Motor neuron (in vitro differentiated cells): ENCODE measurements at regions not wholly inside any gene's neighbourhood (a gene's known extent, or its start where the extent isn't known, plus 50 kb on each side); places are given as distances from the start of the nearest gene placed in this dataset.
"Not testable (repeated sequence)": the region's sequence is repeated elsewhere in the genome, so short reads cannot be mapped to it uniquely, and the experiment has no call there.

Source experiments
- ATAC-seq, 8 experiments: fragments of 200-7000 bp; cut with Tn5 transposase; replicated peaks in 6 of 8; 2 replicates each; pipeline ENCODE4 v1.8.0; 2021; ENCODE audit warnings: mild to moderate bottlenecking in 8 of 8, moderate library complexity in 8 of 8
- H3K27ac ChIP-seq, 2 donors: fragments of 250-450 bp; sonication (Bioruptor Pico); 2 replicates each; pipeline ENCODE4 v1.9.0; 2021; ENCODE audit warnings: antibody characterized with exemption in 2 of 2, mild to moderate bottlenecking in 2 of 2, moderate library complexity in 1 of 2
- H3K4me1 ChIP-seq, 2 donors: fragments of 250-450 bp; sonication (Bioruptor Pico); replicated peaks in 1 of 2; 2 replicates each; pipeline ENCODE4 v1.6.1; 2021; ENCODE audit warnings: antibody characterized with exemption in 2 of 2, mild to moderate bottlenecking in 2 of 2, moderate library complexity in 1 of 2
- H3K4me3 ChIP-seq, 5 donors: fragments of 250-450 bp; sonication (Bioruptor Pico); 2 replicates each; pipeline ENCODE4 v1.9.0; 2021; ENCODE audit warnings: antibody characterized with exemption in 5 of 5, mild to moderate bottlenecking in 5 of 5, moderate library complexity in 4 of 5
- WGBS, 10 experiments: fragments of 450-650 bp; shearing (Covaris generic); methylation state at CpG; one replicate each; pipeline ENCODE4 v1.0.0; 2022; 5-methylcytosine and 5-hydroxymethylcytosine counted together
- in situ Hi-C, 9 experiments: fragments of 400-800 bp; cut with MboI; loops; one replicate each; pipeline ENCODE4 v1.15.0; 2021; ENCODE audit warnings: low sequenced_read_pairs in 9 of 9, low pct_unique_long_range_greater_than_20kb in 2 of 9; ENCODE audit not compliant: unreplicated experiment in 9 of 9

- peak in 1 of 8 experiments; percentile 58 for ATAC-seq
- H3K4me1 ChIP-seq: no peaks in the 10 kb centered on the region
These were observed 869.2 kb downstream of the EFNA5 start for GRCh38 chr5:106801554-106801953.

GRCh38 chr5:106797996-106798395 is 872.7 kb downstream of the EFNA5 start:
- no peak overlapping the region for H3K27ac ChIP-seq
- ATAC-seq: no peak
- in situ Hi-C loops: no loop called here
- no peak overlapping the region for H3K4me3 ChIP-seq
- peaks cover 0 to 3% of the 10 kb centered on the region in 2 donors for H3K4me1 ChIP-seq
- WGBS, 10 experiments: 33 to 100% (median 67%) methylated on average over 1 to 3 of the region's 3 CpGs

More at GRCh38 chr5:106801554-106801953, 869.2 kb downstream of the EFNA5 start:
- in situ Hi-C loops: no loop called here
- H3K27ac ChIP-seq: no peak overlapping the region
- 30 to 100% (median 71%) methylated on average over 1 to 3 of the region's 3 CpGs for WGBS, 10 experiments
- no peak overlapping the region for H3K4me3 ChIP-seq

- in situ Hi-C loops: no loop called here
- peak in 2 of 8 experiments; percentile 31 to 32 for ATAC-seq
- Histone ChIP-seq H3K4me1 (peaks cover 0 to 3% of the 10 kb centered on the region in 2 donors), H3K27ac (no peak overlapping the region), H3K4me3 (no peak overlapping the region)
- WGBS, 10 experiments: 33 to 84% (median 59%) methylated on average over 1 to 3 of the region's 3 CpGs
These were observed 874.7 kb downstream of the EFNA5 start for GRCh38 chr5:106796081-106796480.

- WGBS, 10 experiments: 9 to 100% (median 89%) methylated on average over 1 of the region's 1 CpG; no CpG with 5 or more reads in 1 of the 10 experiments
- Histone ChIP-seq H3K27ac (no peak overlapping the region), H3K4me3 (no peak overlapping the region), H3K4me1 (no peaks in the 10 kb centered on the region)
- no peak for ATAC-seq
- in situ Hi-C loops: no loop called here
These were observed 885.9 kb downstream of the EFNA5 start for GRCh38 chr5:106784846-106785245.

GRCh38 chr5:106780355-106780754 is 890.4 kb downstream of the EFNA5 start:
- no peak for ATAC-seq
- in situ Hi-C loops: no loop called here
- Histone ChIP-seq H3K27ac (no peak overlapping the region), H3K4me3 (no peak overlapping the region), H3K4me1 (no peaks in the 10 kb centered on the region)
- 0 to 100% (median 74%) methylated on average over 1 to 2 of the region's 2 CpGs; no CpG with 5 or more reads in 6 of the 10 experiments for WGBS, 10 experiments

GRCh38 chr5:106776515-106776914 is 894.2 kb downstream of the EFNA5 start:
- ATAC-seq, H3K4me3 ChIP-seq, in situ Hi-C loops, H3K27ac ChIP-seq, H3K4me1 ChIP-seq: not testable (repeated sequence)
- 16 to 100% (median 92%) methylated on average over 1 to 5 of the region's 6 CpGs; no CpG with 5 or more reads in 2 of the 10 experiments for WGBS, 10 experiments

GRCh38 chr5:106768392-106768791 is 902.3 kb downstream of the EFNA5 start:
- Histone ChIP-seq H3K4me3 (no peak overlapping the region), H3K27ac (no peak overlapping the region), H3K4me1 (peaks cover 0 to 7% of the 10 kb centered on the region in 2 donors)
- in situ Hi-C loops: no loop called here
- no peak for ATAC-seq
- 9 to 98% (median 70%) methylated on average over 1 to 4 of the region's 4 CpGs for WGBS, 10 experiments

GRCh38 chr5:106766916-106767315 is 903.8 kb downstream of the EFNA5 start:
- Histone ChIP-seq H3K27ac (no peak overlapping the region), H3K4me3 (no peak overlapping the region), H3K4me1 (peaks cover 0 to 7% of the 10 kb centered on the region in 2 donors)
- WGBS, 10 experiments: 0 to 100% (median 100%) methylated on average over 1 to 2 of the region's 2 CpGs
- in situ Hi-C loops: no loop called here
- no peak for ATAC-seq

GRCh38 chr5:106759581-106759980 is 911.2 kb downstream of the EFNA5 start:
- ATAC-seq: no peak
- in situ Hi-C loops: no loop called here
- 43 to 94% (median 82%) methylated on average over 2 to 3 of the region's 3 CpGs; no CpG with 5 or more reads in 2 of the 10 experiments for WGBS, 10 experiments
- Histone ChIP-seq H3K27ac (no peak overlapping the region), H3K4me1 (peaks cover 0 to 3% of the 10 kb centered on the region in 2 donors), H3K4me3 (no peak overlapping the region)

- Histone ChIP-seq H3K4me1 (no peaks in the 10 kb centered on the region), H3K4me3 (no peak overlapping the region), H3K27ac (no peak overlapping the region)
- WGBS, 10 experiments: 0 to 100% (median 70%) methylated on average over 1 of the region's 1 CpG; no CpG with 5 or more reads in 1 of the 10 experiments
- no peak for ATAC-seq
- in situ Hi-C loops: no loop called here
These were observed 911.6 kb downstream of the EFNA5 start for GRCh38 chr5:106759152-106759551.

- ATAC-seq: no peak
- WGBS, 10 experiments: 53 to 98% (median 80%) methylated on average over 2 to 3 of the region's 3 CpGs
- Histone ChIP-seq H3K4me3 (no peak overlapping the region), H3K4me1 (no peaks in the 10 kb centered on the region), H3K27ac (no peak overlapping the region)
- in situ Hi-C loops: no loop called here
These were observed 913.1 kb downstream of the EFNA5 start for GRCh38 chr5:106757672-106758071.

GRCh38 chr5:106755789-106756188 is 914.9 kb downstream of the EFNA5 start:
- H3K4me1 ChIP-seq: no peaks in the 10 kb centered on the region
- in situ Hi-C loops: no loop called here
- 29 to 100% (median 53%) methylated on average over 1 to 4 of the region's 4 CpGs; no CpG with 5 or more reads in 4 of the 10 experiments for WGBS, 10 experiments

GRCh38 chr5:106755066-106755465 is 915.7 kb downstream of the EFNA5 start:
- H3K4me3 ChIP-seq: no peak overlapping the region
- WGBS, 10 experiments: 0 to 25% (median 7%) methylated on average over 1 to 2 of the region's 2 CpGs; no CpG with 5 or more reads in 6 of the 10 experiments
- no peak for ATAC-seq
- no peaks in the 10 kb centered on the region for H3K4me1 ChIP-seq
- no peak overlapping the region for H3K27ac ChIP-seq
- in situ Hi-C loops: no loop called here

More at GRCh38 chr5:106755789-106756188, 914.9 kb downstream of the EFNA5 start:
- ATAC-seq: no peak
- Histone ChIP-seq H3K27ac (no peak overlapping the region), H3K4me3 (no peak overlapping the region)

- no peak for ATAC-seq
- in situ Hi-C loops: no loop called here
- H3K4me3 ChIP-seq: no peak overlapping the region
- no peak overlapping the region for H3K27ac ChIP-seq
- no peaks in the 10 kb centered on the region for H3K4me1 ChIP-seq
These were observed 920.9 kb downstream of the EFNA5 start for GRCh38 chr5:106749826-106750225.
